ENCODE measurements at regions not wholly inside any gene's neighbourhood (a gene's known extent, or its start where the extent isn't known, plus 50 kb on each side); places are given as distances from the start of the nearest gene placed in this dataset.

- TF ChIP-seq, protein P1, sequence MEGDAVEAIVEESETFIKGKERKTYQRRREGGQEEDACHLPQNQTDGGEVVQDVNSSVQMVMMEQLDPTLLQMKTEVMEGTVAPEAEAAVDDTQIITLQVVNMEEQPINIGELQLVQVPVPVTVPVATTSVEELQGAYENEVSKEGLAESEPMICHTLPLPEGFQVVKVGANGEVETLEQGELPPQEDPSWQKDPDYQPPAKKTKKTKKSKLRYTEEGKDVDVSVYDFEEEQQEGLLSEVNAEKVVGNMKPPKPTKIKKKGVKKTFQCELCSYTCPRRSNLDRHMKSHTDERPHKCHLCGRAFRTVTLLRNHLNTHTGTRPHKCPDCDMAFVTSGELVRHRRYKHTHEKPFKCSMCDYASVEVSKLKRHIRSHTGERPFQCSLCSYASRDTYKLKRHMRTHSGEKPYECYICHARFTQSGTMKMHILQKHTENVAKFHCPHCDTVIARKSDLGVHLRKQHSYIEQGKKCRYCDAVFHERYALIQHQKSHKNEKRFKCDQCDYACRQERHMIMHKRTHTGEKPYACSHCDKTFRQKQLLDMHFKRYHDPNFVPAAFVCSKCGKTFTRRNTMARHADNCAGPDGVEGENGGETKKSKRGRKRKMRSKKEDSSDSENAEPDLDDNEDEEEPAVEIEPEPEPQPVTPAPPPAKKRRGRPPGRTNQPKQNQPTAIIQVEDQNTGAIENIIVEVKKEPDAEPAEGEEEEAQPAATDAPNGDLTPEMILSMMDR (conservative IDR thresholded peaks at IDR 0.05; ENCODE audit: low read length), result no peak
- no peak for TF ChIP-seq EZH2phosphoT487 (IDR thresholded peaks at IDR 0.05; ENCODE audit: borderline replicate concordance, low read depth, low read length)
Measured at GRCh38 chr3:24981309-24981708, 446.8 kb upstream of the RARB start.

Measured in OCI-LY7 (cell line).